ENCODE measurements at regions not wholly inside any gene's neighbourhood (a gene's known extent, or its start where the extent isn't known, plus 50 kb on each side); places are given as distances from the start of the nearest gene placed in this dataset.

DNA sequence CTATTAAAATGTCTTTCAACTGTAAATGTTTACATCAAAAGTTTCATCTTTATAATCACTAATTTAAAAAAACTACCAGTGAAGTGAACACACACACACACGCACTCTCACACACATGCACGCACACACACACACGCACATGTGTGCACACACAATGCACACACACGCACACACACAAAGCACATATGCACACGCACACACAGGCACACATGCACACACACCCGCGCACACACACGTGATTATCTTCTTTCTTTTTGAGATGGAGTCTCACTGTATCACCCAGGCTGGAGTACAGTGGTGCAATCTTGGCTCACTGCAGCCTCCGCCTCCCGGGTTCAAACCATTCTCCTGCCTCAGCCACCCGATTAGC, 80.0 kb upstream of the FRMD1 start:
- no peak overlapping the region for H3K56ac ChIP-seq (ENCODE audit: insufficient read length, low read depth, low read length)
- H4K91ac ChIP-seq (ENCODE audit: insufficient read length, low read depth, low read length), result no peak overlapping the region
- no peak overlapping the region for H2BK20ac ChIP-seq (ENCODE audit: low read depth, low read length, poor library complexity, severe bottlenecking)
- H3K18ac ChIP-seq (ENCODE audit: insufficient read length, low read depth, low read length), result no peak overlapping the region
- no peak overlapping the region for H3K23ac ChIP-seq (ENCODE audit: insufficient read length, low read depth, low read length)
- DNase-seq, result no peak
- TF ChIP-seq, protein P1, sequence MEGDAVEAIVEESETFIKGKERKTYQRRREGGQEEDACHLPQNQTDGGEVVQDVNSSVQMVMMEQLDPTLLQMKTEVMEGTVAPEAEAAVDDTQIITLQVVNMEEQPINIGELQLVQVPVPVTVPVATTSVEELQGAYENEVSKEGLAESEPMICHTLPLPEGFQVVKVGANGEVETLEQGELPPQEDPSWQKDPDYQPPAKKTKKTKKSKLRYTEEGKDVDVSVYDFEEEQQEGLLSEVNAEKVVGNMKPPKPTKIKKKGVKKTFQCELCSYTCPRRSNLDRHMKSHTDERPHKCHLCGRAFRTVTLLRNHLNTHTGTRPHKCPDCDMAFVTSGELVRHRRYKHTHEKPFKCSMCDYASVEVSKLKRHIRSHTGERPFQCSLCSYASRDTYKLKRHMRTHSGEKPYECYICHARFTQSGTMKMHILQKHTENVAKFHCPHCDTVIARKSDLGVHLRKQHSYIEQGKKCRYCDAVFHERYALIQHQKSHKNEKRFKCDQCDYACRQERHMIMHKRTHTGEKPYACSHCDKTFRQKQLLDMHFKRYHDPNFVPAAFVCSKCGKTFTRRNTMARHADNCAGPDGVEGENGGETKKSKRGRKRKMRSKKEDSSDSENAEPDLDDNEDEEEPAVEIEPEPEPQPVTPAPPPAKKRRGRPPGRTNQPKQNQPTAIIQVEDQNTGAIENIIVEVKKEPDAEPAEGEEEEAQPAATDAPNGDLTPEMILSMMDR (conservative IDR thresholded peaks at IDR 0.05), result no peak
- H4K8ac ChIP-seq (replicated peaks; ENCODE audit: insufficient read length, low read depth, low read length), result no peak overlapping the region
- H4K5ac ChIP-seq (ENCODE audit: insufficient read length, low read depth, low read length), result no peak overlapping the region
- H3K27me3 ChIP-seq (ENCODE audit: insufficient read depth, low read length), result no peaks in the 10 kb centered on the region
- H2AFZ ChIP-seq (ENCODE audit: low read length), result no peak overlapping the region
- H3K27ac ChIP-seq (ENCODE audit: insufficient read length, low read depth, low read length), result no peak overlapping the region
- no peak overlapping the region for H2BK5ac ChIP-seq (ENCODE audit: insufficient read length, low read length)
- H3K27ac Mint-ChIP-seq, result peak overlapping the region in 1 of 3 experiments; percentile 57; a peak in 1 of 7 replicates
- H3K4me3 Mint-ChIP-seq, result no peak overlapping the region
- H3K4ac ChIP-seq (ENCODE audit: low read depth, low read length), result no peak overlapping the region
- H3K9me3 ChIP-seq (ENCODE audit: control insufficient read depth, low read depth, low read length), result no peaks in the 10 kb centered on the region
- peaks cover 16% of the 10 kb centered on the region for H3K27me3 Mint-ChIP-seq (ENCODE audit: low read depth)
- peaks cover 6% of the 10 kb centered on the region; the same call in 1 of the 2 replicates for H3K4me1 ChIP-seq (ENCODE audit: insufficient read depth, low read length)
- no peak overlapping the region for H2BK120ac ChIP-seq (ENCODE audit: low read depth, low read length, poor library complexity, severe bottlenecking)
- H4K20me1 ChIP-seq (ENCODE audit: control insufficient read depth, insufficient read depth, insufficient read length), result no peaks in the 10 kb centered on the region
- no peak overlapping the region for H2BK12ac ChIP-seq (ENCODE audit: insufficient read length, low read depth, low read length)
- no peaks in the 10 kb centered on the region; a peak in 1 of 7 replicates for H3K36me3 Mint-ChIP-seq (ENCODE audit: insufficient read depth in 1 of 3, low read depth in 3 of 3)
- peaks cover 53 to 64% of the 10 kb centered on the region in 2 experiments for H3K4me1 Mint-ChIP-seq
- H3K9me3 Mint-ChIP-seq, result no peaks in the 10 kb centered on the region
- no peak overlapping the region for H2BK15ac ChIP-seq (ENCODE audit: low read depth, low read length)
- no peak overlapping the region for H3K9ac ChIP-seq (ENCODE audit: extremely low read depth, insufficient read length, low read length)
- no CpG with 5 or more reads among the region's 11 CpGs for WGBS (ENCODE audit: extremely low coverage, insufficient read length, low lambda C conversion rate)
- H2AK5ac ChIP-seq (ENCODE audit: insufficient read length, low read length), result no peak overlapping the region
- no peak overlapping the region for H3K14ac ChIP-seq (ENCODE audit: insufficient read depth, low read length)
- no peaks in the 10 kb centered on the region for H3K79me2 ChIP-seq (ENCODE audit: insufficient read depth, low read length)
- H3K23me2 ChIP-seq (ENCODE audit: insufficient read length, low read depth, low read length, poor library complexity, severe bottlenecking), result no peaks in the 10 kb centered on the region
- no peaks in the 10 kb centered on the region for H3K79me1 ChIP-seq (ENCODE audit: insufficient read depth, low read depth, low read length, poor library complexity, severe bottlenecking)
- H3K4me2 ChIP-seq (ENCODE audit: insufficient read depth, insufficient read length, low read length), result no peak overlapping the region
- no peak overlapping the region for H3T11ph ChIP-seq (ENCODE audit: low read length)
